ENCODE measurements at regions not wholly inside any gene's neighbourhood (a gene's known extent, or its start where the extent isn't known, plus 50 kb on each side); places are given as distances from the start of the nearest gene placed in this dataset.

- TF ChIP-seq, protein P1, sequence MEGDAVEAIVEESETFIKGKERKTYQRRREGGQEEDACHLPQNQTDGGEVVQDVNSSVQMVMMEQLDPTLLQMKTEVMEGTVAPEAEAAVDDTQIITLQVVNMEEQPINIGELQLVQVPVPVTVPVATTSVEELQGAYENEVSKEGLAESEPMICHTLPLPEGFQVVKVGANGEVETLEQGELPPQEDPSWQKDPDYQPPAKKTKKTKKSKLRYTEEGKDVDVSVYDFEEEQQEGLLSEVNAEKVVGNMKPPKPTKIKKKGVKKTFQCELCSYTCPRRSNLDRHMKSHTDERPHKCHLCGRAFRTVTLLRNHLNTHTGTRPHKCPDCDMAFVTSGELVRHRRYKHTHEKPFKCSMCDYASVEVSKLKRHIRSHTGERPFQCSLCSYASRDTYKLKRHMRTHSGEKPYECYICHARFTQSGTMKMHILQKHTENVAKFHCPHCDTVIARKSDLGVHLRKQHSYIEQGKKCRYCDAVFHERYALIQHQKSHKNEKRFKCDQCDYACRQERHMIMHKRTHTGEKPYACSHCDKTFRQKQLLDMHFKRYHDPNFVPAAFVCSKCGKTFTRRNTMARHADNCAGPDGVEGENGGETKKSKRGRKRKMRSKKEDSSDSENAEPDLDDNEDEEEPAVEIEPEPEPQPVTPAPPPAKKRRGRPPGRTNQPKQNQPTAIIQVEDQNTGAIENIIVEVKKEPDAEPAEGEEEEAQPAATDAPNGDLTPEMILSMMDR (conservative IDR thresholded peaks at IDR 0.05; ENCODE audit: low read length) = no peak; the same call in 1 of the 2 replicates
- TF ChIP-seq EZH2phosphoT487 (IDR thresholded peaks at IDR 0.05; ENCODE audit: borderline replicate concordance) = no peak
Observed at GRCh38 chr12:17489452-17489851, 600.5 kb downstream of the RERGL start.
